GM12875 (cell line): ENCODE measurements at regions not wholly inside any gene's neighbourhood (a gene's known extent, or its start where the extent isn't known, plus 50 kb on each side); places are given as distances from the start of the nearest gene placed in this dataset.

Source experiments
- H3K4me3 ChIP-seq: one replicate; pipeline ENCODE4 v1.5.1; 2011; ENCODE audit warnings: low read depth, low read length, control low read depth
- CTCF ChIP-seq: IDR thresholded peaks from 2 replicates; pipeline ENCODE4 v1.5.1; 2011; ENCODE audit warnings: low read depth, mild to moderate bottlenecking, control low read depth, inconsistent platforms, low read length, moderate library complexity, borderline replicate concordance; ENCODE audit not compliant: insufficient read depth

- H3K4me3 ChIP-seq = no peak overlapping the region
- no peak for TF ChIP-seq CTCF
Measured at GRCh38 chr20:7637184-7637583, 303.1 kb downstream of the HAO1 start.

DNA sequence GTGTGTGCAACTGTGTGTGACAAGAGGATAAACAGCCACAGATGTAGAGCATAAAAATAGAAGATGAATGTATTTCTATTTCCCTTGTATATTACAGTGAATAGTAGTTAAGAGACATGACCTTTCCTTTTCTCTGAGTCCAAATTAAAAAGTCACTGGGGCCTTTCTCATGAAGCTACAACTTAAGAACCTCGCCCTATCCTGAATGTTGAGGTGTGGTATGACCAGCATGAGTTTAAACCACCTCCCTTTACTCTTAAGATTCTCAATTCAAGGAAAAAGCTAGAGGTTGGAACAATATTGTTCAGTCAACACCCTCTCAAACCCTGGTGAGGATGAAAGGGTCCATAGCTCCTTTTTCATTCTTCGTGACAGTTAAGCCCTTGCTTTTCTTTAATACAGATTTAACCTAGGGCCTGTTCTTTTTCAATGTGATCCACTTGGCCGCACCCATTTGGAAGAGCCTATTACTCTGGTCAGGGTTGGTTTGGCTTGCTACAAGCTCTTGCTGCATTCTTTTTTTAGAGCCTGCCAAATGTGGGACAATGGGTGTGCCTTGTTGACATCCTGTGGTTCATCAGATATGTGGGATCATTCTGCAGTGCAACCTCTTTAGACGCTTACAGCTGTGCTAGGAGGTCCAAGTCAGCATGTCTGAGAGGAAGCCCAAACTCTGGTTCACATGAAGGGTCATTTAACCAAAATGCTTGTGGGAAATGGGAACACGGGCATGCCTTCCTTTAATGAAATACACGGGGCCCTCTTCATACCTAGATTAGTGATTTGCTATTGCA, 290.0 kb downstream of the HAO1 start:
- no peak overlapping the region for H3K4me3 ChIP-seq
- TF ChIP-seq CTCF = no peak

DNA sequence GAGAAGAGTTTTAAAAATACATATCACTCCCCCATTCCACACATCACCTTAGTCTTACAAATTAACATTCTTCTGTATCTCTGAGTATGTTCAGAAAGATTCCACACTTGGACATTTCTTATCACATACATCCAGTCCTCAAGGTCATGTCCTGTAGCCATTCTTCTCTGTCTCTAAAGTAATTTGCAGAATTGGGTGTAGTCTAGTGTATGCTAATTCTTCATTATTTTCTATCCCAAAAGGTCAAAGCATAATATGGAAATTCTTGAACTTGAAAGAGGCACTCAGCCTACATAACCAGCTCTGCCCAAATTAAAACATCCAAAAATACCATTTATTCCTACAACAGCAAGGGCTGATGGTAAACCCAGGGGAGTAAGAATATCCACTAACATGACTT, 286.0 kb downstream of the HAO1 start:
- no peak overlapping the region for H3K4me3 ChIP-seq
- no peak for TF ChIP-seq CTCF

DNA sequence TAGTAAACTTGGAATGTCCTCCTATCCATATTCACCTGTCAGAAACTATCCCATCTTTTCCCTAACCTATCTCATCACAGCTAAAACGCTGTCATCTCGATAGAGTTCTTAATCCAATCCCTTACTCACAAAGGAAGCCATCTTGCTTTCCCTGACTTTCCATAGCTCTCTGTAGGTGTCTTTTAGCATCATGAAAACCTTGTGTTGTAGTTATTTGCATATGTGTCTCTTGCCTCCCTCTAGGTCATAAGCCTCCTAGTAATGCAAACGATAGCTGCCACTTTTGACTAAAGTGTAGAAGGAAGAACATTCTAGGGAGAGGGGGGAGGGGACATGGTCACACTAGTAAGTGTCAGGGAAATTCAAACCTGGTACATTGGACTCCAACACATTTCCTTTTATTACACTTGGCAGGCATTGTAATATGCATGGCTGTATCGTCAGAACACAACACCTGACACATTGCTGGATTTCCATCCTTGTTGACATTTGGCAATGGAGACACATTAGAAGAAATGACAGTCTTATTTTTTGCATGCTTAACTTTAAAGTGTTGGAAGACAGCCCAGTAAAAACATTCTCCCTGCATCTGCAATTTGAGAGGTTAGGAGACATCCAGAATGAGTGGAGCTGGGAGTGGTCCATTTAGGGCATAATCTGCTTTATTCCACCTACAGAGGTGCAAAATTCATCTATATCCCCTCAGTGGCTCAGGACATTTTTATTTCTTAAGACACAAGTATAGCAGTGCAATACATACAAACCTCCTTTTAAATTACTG, 283.4 kb downstream of the HAO1 start:
- no peak overlapping the region for H3K4me3 ChIP-seq
- TF ChIP-seq CTCF = no peak

DNA sequence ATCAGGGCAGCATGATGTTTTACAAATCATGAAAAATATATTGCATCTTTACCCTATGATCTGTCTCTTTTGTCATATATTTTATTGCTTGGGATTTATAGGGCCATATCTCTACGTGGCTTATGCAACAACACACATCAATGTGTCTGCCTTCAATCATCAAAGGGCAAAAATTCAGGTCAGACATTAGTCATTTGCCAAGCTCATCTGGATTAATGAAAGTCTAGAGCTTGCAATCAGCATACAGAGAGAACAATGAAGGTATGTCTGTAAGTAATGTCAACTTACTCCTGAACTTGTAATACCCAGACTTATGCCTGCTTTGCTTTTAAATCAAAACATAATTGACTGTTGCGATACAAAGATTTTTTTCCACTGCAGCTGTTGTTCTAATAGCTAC, 282.7 kb downstream of the HAO1 start:
- no peak overlapping the region for H3K4me3 ChIP-seq
- TF ChIP-seq CTCF = no peak

- H3K4me3 ChIP-seq = no peak overlapping the region
- TF ChIP-seq CTCF = no peak
Measured at GRCh38 chr20:7660165-7660564, 280.1 kb downstream of the HAO1 start.

GRCh38 chr20:7665376-7665775, 274.9 kb downstream of the HAO1 start:
- H3K4me3 ChIP-seq = no peak overlapping the region
- TF ChIP-seq CTCF = no peak
